Natural killer cell treated with Interleukin-12 subunit alpha and Interleukin-12 subunit beta and Interleukin-15 and Interleukin-18, amount 100 ng/mL, for 72 hours (primary cell): ENCODE measurements at regions not wholly inside any gene's neighbourhood (a gene's known extent, or its start where the extent isn't known, plus 50 kb on each side); places are given as distances from the start of the nearest gene placed in this dataset.
A peak's percentile ranks its signal among the peaks of the same experiment; 100 is the strongest.
"Not testable (repeated sequence)": the region's sequence is repeated elsewhere in the genome, so short reads cannot be mapped to it uniquely, and the experiment has no call there.

Experiments
- ATAC-seq, 2 donors: fragments of 150-1000 bp; cut with Tn5 transposase in 1 of 2; sonication (Bioruptor Pico), chemical (Tn5 transposase) in 1 of 2; 2 replicates each; pipeline ENCODE4 v1.10.0; 2021
- DNase-seq: peaks from one replicate; pipeline ENCODE4 v3.0.0; 2022; ENCODE audit warnings: low spot score
- H3K27ac Mint-ChIP-seq, 2 donors: 1 replicate in 1 of 2; 2 replicates in 1 of 2; pipeline ENCODE4 v1.8.0; 2022; ENCODE audit warnings: mixed read lengths in 2 of 2, mild to moderate bottlenecking in 1 of 2, moderate library complexity in 1 of 2
- H3K27me3 Mint-ChIP-seq, 2 donors: 1 replicate in 1 of 2; 2 replicates in 1 of 2; pipeline ENCODE4 v1.8.0; 2022; ENCODE audit warnings: mixed read lengths in 2 of 2
- H3K36me3 Mint-ChIP-seq: one replicate; pipeline ENCODE4 v1.8.0; 2022; ENCODE audit warnings: mixed read lengths
- H3K4me1 Mint-ChIP-seq, 2 donors: 1 replicate in 1 of 2; 2 replicates in 1 of 2; pipeline ENCODE4 v1.8.0; 2022; ENCODE audit warnings: low read depth in 2 of 2, mixed read lengths in 2 of 2, mild to moderate bottlenecking in 1 of 2
- H3K4me3 Mint-ChIP-seq: one replicate; pipeline ENCODE4 v1.8.0; 2022; ENCODE audit warnings: mixed read lengths
- H3K9me3 Mint-ChIP-seq: 2 replicates; pipeline ENCODE4 v1.8.0; 2022; ENCODE audit warnings: mixed read lengths

DNA sequence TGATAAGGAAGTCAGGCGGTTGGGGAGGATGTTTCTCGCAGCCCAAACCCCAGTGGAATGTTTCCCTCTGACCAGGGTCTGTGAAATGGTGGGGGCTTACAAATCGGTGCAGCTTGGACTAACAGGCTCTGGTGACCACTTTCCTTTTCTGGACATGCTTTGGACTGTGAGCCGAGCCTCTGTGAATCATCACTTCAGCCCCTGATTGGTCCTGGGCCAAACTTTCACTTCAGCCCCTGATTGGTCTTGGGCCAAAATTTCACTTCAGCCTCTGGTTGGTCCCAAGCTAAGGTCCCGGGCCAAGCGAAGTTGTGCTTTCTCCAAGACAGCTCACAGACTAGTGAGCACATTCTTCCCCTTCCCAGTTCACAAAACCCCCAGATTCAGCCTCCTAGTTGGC is 223.7 kb upstream of the ANKRD20A1 start:
- not testable (repeated sequence) for ATAC-seq, H3K27me3 Mint-ChIP-seq

DNA sequence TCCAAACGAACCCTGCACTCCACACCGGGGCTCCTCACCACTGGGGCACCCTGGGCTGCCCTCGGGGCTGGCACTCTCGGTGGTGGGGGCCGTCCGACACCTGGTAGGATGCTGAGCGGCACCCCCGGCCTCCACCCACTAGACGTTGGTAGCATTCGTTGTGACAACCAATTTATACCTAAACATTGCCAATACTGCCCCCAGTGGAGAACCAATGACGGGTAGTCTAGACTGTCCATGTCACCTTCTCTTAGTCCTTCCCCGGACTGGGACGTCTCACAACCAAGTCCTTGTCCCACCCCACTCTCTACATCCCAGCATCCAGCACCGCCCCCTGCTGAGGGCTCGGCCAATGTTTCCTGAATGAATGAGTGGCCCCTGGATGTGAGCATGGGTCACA is 246.8 kb upstream of the ANKRD20A1 start:
- H3K4me1 Mint-ChIP-seq, H3K36me3 Mint-ChIP-seq, H3K27me3 Mint-ChIP-seq, H3K27ac Mint-ChIP-seq, H3K9me3 Mint-ChIP-seq, H3K4me3 Mint-ChIP-seq, DNase-seq: not testable (repeated sequence)
- ATAC-seq: peak in 1 of 2 donors; percentile 33

More for the DNA sequence above, 223.7 kb upstream of the ANKRD20A1 start:
- H3K4me3 Mint-ChIP-seq, H3K4me1 Mint-ChIP-seq, H3K36me3 Mint-ChIP-seq, H3K27ac Mint-ChIP-seq, H3K9me3 Mint-ChIP-seq, DNase-seq: not testable (repeated sequence)

DNA sequence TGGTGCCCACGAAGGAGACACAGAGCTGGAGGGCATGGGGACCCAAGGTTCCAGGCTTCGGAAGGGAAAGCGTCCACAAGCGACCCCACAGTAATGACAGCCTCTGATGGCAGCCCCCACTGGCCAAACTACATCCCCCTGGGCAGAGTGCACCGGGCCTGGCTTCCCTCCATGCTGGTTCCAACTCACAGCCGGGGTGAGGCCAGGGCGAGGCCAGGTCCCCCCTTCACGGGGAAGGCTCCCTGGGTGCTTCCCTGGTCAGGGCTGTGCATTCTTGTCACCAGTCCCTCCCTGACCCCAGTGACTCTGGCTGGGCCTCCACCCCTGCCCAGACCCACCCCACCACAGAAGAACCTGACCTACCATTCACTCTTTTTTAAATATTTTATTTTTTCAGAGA is 248.9 kb upstream of the ANKRD20A1 start:
- H3K36me3 Mint-ChIP-seq, H3K27me3 Mint-ChIP-seq, H3K9me3 Mint-ChIP-seq, DNase-seq, ATAC-seq, H3K4me1 Mint-ChIP-seq, H3K4me3 Mint-ChIP-seq, H3K27ac Mint-ChIP-seq: not testable (repeated sequence)

DNA sequence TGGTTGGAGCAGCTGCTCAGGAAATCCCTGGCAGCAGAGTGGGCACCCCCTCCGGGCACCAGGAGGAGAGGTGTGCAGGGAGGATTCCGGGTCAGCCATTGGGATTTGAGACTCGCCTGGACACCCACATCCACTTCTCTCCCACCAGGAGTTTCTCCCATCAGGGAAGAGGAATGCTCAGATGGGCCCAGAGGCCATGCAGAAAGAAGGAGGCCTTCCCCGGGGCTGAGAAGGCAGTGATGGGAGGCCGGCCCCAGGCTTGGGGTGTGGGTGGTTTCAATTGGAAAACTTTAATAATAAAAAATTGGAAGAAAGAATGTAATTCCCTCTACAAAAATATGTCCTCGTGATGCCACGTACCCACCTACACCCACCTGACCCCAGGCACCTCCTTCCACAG is 249.3 kb upstream of the ANKRD20A1 start:
- H3K9me3 Mint-ChIP-seq, H3K36me3 Mint-ChIP-seq, H3K4me1 Mint-ChIP-seq, H3K27ac Mint-ChIP-seq, ATAC-seq, H3K27me3 Mint-ChIP-seq, H3K4me3 Mint-ChIP-seq, DNase-seq: not testable (repeated sequence)

DNA sequence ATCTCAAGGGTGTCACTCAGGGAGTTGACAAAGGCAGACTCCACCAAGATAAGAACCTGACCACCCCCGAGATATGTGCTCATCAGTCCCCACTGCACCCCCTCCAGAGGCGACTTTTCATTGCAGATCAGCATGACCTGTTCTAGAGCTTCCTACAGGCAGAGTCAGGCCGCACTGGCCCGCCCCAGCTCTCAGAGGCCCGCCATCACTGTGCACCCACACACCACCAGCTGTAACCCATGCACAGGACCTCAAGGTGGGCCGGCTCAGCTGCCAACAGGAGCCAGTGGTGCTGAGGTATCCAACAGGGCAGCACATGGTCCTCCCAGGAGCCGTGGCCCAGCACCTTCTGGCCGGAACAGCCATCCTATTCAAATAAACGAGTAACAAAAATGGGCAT is 253.6 kb upstream of the ANKRD20A1 start:
- not testable (repeated sequence) for H3K27me3 Mint-ChIP-seq, H3K4me3 Mint-ChIP-seq, H3K4me1 Mint-ChIP-seq, H3K9me3 Mint-ChIP-seq, H3K36me3 Mint-ChIP-seq, H3K27ac Mint-ChIP-seq, ATAC-seq, DNase-seq

DNA sequence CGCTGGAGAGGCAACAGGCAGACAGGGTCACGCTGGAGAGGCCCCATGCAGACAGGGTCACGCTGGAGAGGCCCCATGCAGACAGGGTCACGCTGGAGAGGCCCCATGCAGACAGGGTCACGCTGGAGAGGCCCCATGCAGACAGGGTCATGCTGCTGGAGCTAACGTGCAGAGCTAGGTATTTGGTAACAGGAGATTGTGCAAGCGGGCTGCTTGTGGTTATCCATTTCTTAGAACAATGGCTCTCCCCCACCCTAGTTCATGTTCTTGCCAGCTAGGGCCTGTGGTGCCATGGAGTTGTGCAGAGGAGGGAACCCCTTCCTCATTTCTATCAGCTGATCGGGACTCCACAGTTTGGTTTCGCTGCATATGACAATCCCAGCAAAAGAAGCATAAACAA is 255.1 kb upstream of the ANKRD20A1 start:
- H3K9me3 Mint-ChIP-seq, H3K27me3 Mint-ChIP-seq, H3K4me3 Mint-ChIP-seq, H3K27ac Mint-ChIP-seq, DNase-seq, ATAC-seq, H3K4me1 Mint-ChIP-seq, H3K36me3 Mint-ChIP-seq: not testable (repeated sequence)

DNA sequence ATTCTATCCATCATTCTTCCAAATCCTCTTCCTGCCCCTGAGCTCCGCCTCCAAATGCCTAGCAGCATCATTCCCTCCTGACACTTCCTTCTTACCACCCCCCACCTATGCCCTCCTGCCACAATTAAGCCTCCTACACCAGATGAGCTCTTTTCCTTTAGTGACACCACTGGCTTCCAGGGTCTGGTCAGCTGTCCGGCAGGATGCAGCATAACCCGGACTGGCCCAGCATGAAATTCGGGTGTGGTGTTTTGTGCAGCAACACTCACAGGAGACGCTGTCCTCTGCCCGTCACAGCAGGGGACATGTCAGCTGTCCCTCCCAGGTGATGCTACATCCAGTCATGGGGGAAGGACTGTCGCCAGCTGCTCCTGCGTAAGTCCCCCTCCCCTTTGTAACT is 266.3 kb upstream of the ANKRD20A1 start:
- H3K36me3 Mint-ChIP-seq, DNase-seq, ATAC-seq, H3K27ac Mint-ChIP-seq, H3K4me1 Mint-ChIP-seq, H3K9me3 Mint-ChIP-seq, H3K4me3 Mint-ChIP-seq, H3K27me3 Mint-ChIP-seq: not testable (repeated sequence)

DNA sequence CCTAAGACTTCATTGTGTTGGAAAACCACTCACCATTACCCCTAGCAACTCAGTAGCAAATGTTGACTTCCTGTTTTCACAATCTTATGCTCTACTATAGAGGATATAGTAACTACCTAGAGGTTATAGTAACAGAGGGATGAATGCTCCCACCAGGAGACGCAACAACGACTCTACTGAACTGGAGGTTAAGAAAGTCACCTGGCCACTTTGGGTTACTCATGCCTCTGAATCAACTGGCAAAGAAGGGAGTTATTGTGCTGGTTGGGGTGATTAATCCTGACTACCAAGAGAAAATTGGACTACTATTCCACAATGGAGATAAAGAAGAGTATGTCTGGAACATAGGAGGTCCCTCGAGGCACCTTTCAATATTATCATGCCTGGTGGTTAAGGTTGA is 302.9 kb upstream of the ANKRD20A1 start:
- not testable (repeated sequence) for H3K9me3 Mint-ChIP-seq, ATAC-seq, H3K4me1 Mint-ChIP-seq, H3K4me3 Mint-ChIP-seq, DNase-seq, H3K27ac Mint-ChIP-seq, H3K27me3 Mint-ChIP-seq, H3K36me3 Mint-ChIP-seq

DNA sequence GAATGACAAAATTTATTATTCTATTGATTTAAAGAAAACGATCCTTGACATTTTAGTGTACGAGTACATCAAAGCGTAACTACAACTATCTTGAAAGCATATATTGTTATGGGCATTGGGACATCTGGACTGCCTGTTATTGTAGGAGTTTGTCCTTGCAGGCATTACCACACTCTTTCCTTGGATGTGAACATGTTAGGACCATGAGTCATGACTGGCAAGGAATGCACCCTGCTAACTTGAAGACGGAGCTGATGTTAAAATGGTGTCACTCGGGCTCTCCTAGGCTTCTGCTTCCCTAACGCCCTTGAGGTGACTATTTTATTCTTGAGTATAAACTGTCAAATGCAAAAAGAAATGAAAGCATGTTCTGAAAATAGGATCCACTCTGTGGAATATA is 308.7 kb upstream of the ANKRD20A1 start:
- DNase-seq, H3K27ac Mint-ChIP-seq, H3K4me3 Mint-ChIP-seq, H3K27me3 Mint-ChIP-seq, H3K4me1 Mint-ChIP-seq, ATAC-seq, H3K36me3 Mint-ChIP-seq, H3K9me3 Mint-ChIP-seq: not testable (repeated sequence)

DNA sequence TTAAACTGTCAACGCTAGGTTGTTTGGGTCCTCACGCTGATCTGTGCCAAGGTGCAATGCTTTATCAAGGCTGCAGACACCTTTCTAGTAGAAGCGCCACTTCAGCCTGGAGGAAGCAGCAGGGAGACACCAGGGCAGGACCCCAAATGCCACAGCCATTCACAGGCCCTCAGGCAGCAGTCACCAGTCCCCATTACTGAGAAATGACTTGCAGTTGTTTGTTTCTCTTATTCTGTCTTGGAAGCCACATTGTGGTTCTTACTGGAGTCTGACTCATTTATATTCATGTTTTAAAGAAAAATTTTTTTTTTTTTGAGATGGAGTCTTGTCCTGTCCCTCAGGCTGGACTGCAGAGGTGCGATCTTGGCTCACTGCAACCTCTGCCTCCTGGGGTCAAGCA is 328.9 kb upstream of the ANKRD20A1 start:
- not testable (repeated sequence) for H3K36me3 Mint-ChIP-seq, ATAC-seq, H3K27ac Mint-ChIP-seq, H3K4me3 Mint-ChIP-seq, H3K27me3 Mint-ChIP-seq, DNase-seq, H3K9me3 Mint-ChIP-seq, H3K4me1 Mint-ChIP-seq

DNA sequence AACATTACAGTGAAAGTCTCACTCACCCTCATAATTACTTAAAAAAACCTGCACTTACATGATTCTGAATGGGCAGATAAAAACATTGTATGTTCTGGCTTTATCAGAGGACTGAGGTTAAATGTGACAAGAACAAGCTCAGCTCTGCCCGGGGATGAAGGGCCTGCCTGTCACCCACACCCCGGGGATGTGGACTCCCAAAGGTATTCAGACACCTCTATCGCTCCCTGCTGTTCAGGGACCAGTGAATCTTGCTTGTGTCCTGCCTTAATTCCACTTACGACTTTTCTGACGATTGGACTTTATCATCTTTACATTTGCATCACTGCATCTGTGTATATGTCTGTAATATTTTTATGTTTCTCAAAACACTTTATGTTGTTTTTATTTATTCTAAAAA is 341.8 kb upstream of the ANKRD20A1 start:
- H3K4me3 Mint-ChIP-seq, DNase-seq, ATAC-seq, H3K4me1 Mint-ChIP-seq, H3K27ac Mint-ChIP-seq, H3K9me3 Mint-ChIP-seq, H3K36me3 Mint-ChIP-seq, H3K27me3 Mint-ChIP-seq: not testable (repeated sequence)

DNA sequence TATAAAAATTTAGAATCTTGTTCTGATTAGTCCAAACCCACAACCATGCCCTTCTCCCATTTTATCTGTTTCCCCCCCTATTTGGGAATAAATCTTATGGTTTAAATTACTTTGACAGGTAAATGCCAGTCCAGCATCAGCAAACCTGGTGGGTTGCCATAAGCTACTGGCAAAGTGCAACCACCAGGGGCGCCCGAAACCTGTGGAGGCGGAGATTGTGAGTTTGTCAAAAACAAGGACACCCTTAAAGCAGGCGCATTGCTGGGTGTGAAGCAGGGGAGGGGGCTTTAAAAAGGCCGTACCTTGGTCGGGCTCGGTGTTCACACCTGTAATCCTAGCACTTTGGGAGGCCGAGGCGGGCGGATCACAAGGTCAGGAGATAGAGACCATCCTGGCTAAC is 344.1 kb upstream of the ANKRD20A1 start:
- not testable (repeated sequence) for H3K27me3 Mint-ChIP-seq, H3K36me3 Mint-ChIP-seq

DNA sequence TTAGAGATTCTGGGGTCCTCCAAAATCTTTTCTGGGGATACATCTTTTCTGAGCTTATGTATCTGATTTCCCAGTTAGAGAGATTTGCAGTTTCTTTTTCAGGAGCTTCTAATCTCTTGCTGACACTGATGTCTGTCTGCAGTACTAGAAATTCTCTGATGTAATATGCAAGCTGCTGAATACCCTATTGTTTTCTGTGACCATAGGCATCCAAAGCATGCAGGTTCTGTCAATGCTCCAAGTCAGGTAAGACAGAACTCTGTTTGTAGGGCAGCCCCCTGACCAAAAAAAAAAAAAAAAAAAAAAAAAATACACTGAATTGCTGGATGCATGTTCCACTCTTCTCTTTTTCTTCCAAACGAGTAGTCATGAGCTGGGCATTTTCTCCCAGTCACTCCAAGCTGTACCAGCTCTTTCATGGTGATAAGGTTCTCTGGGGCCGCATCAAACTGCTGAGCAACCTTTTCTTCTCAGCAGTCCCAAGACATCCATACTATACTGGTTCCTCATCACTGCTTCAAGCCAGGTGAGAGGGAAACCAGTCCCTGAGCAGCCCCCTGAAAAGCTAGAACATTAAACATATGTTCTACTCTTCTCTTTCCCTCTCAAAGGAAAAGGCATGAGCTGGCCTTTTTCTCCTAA is 354.9 kb upstream of the ANKRD20A1 start:
- ATAC-seq, H3K27ac Mint-ChIP-seq, H3K9me3 Mint-ChIP-seq, H3K4me3 Mint-ChIP-seq, H3K4me1 Mint-ChIP-seq, H3K36me3 Mint-ChIP-seq, DNase-seq, H3K27me3 Mint-ChIP-seq: not testable (repeated sequence)

More for the DNA sequence above, 344.1 kb upstream of the ANKRD20A1 start:
- not testable (repeated sequence) for ATAC-seq, H3K27ac Mint-ChIP-seq, H3K4me3 Mint-ChIP-seq, H3K4me1 Mint-ChIP-seq, H3K9me3 Mint-ChIP-seq, DNase-seq

DNA sequence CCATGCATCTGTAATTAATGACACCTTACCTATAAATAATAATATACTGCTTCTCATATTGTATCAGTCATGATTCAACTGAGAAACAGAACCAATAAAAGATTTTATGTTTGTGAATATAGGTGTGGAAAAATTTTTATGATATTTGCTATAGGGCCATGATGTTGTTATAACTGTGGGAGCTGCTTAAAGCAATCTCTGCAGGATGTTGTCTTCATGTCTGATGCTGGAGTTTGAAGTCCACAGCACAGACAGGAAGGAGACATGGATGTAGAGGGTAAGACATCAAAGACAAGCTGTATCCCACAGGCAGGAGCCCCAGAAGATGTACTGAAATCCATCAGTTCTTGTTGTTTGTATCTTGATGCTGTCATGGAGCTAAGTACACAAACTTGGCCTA is 366.7 kb upstream of the ANKRD20A1 start:
- H3K36me3 Mint-ChIP-seq, H3K4me1 Mint-ChIP-seq, ATAC-seq, DNase-seq, H3K4me3 Mint-ChIP-seq, H3K27ac Mint-ChIP-seq, H3K9me3 Mint-ChIP-seq, H3K27me3 Mint-ChIP-seq: not testable (repeated sequence)

DNA sequence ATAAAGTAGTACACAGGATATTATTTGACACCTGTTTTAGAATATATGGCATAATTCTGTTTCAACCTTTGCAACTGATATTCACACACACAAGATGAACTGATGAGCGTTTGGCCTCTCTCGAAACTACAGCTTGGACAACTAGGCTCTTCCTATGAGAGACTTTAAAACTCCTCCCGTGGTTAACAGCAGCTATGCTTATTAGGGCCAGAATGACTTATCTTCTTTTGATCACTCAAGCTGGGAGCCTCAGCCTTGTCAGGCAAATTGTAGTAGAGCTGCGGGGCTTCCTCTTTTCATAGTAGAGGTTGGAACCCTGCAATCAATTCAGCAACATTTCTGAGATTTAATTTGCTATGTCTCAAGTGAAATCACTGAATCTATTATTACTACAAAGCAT is 381.3 kb upstream of the ANKRD20A1 start:
- not testable (repeated sequence) for H3K4me3 Mint-ChIP-seq, ATAC-seq, H3K36me3 Mint-ChIP-seq, H3K4me1 Mint-ChIP-seq, H3K9me3 Mint-ChIP-seq, DNase-seq, H3K27ac Mint-ChIP-seq, H3K27me3 Mint-ChIP-seq
